ENCODE measurements at regions not wholly inside any gene's neighbourhood (a gene's known extent, or its start where the extent isn't known, plus 50 kb on each side); places are given as distances from the start of the nearest gene placed in this dataset.

- TF ChIP-seq CTCF (conservative IDR thresholded peaks at IDR 0.05; ENCODE audit: low read depth, low read length) = no peak
- no peak for TF ChIP-seq EZH2 (IDR thresholded peaks at IDR 0.05; ENCODE audit: borderline replicate concordance, low read depth, low read length, poor library complexity, severe bottlenecking)
Measured at GRCh38 chr9:82108474-82108873, 119.9 kb downstream of the SPATA31D1 start.

All from A673 (cell line).